Liver (tissue), 8 donors: ENCODE measurements at regions not wholly inside any gene's neighbourhood (a gene's known extent, or its start where the extent isn't known, plus 50 kb on each side); places are given as distances from the start of the nearest gene placed in this dataset.

Source experiments
- DNase-seq: peaks from one replicate; pipeline ENCODE4 v3.0.0-alpha.2; 2017; ENCODE audit warnings: low spot score
- H3K27ac ChIP-seq, 2 donors: one replicate each; pipeline ENCODE4 v1.7.0; 2013; ENCODE audit warnings: inconsistent platforms in 2 of 2, low read length in 2 of 2, control low read depth in 1 of 2, low read depth in 1 of 2, mild to moderate bottlenecking in 1 of 2
- H3K27me3 ChIP-seq, 4 donors: one replicate each; pipeline versions ENCODE4 v1.6.1 to v1.7.0; 2013; ENCODE audit warnings: low read length in 3 of 4, inconsistent platforms in 1 of 4, mild to moderate bottlenecking in 1 of 4, moderate library complexity in 1 of 4; ENCODE audit not compliant: control insufficient read depth in 4 of 4, insufficient read depth in 4 of 4
- H3K36me3 ChIP-seq, 4 donors: one replicate each; pipeline versions ENCODE4 v1.6.1 to v1.7.0; 2013; ENCODE audit warnings: low read length in 3 of 4, mild to moderate bottlenecking in 3 of 4, low read depth in 1 of 4, moderate library complexity in 1 of 4; ENCODE audit not compliant: control insufficient read depth in 4 of 4, insufficient read depth in 3 of 4
- H3K4me1 ChIP-seq, 4 donors: one replicate each; pipeline versions ENCODE4 v1.6.1 to v1.7.0; 2013; ENCODE audit warnings: low read length in 3 of 4, mild to moderate bottlenecking in 3 of 4, moderate library complexity in 1 of 4; ENCODE audit not compliant: control insufficient read depth in 4 of 4, insufficient read depth in 4 of 4
- H3K4me3 ChIP-seq, 3 donors: one replicate each; pipeline versions ENCODE4 v1.6.1 to v1.7.0; 2013; ENCODE audit warnings: low read length in 3 of 3, control low read depth in 1 of 3, low read depth in 1 of 3, mild to moderate bottlenecking in 1 of 3
- H3K9ac ChIP-seq, 2 donors: one replicate each; pipeline ENCODE4 v1.7.0; 2013; ENCODE audit warnings: low read length in 2 of 2, mild to moderate bottlenecking in 2 of 2, moderate library complexity in 2 of 2, control low read depth in 1 of 2, low read depth in 1 of 2
- H3K9me3 ChIP-seq, 4 donors: one replicate each; pipeline versions ENCODE4 v1.6.1 to v1.7.0; 2013; ENCODE audit warnings: low read length in 3 of 4; ENCODE audit not compliant: control insufficient read depth in 4 of 4
- CTCF ChIP-seq: fragments of 150-350 bp; IDR thresholded peaks from 2 replicates; pipeline ENCODE4 v1.5.1; 2017; ENCODE audit warnings: improper control_type of control experiment, low read depth, low read length; ENCODE audit not compliant: missing input control
- EGR1 ChIP-seq, 2 donors: IDR thresholded peaks; 2 replicates each; pipeline ENCODE4 v1.6.1; 2016 to 2018; ENCODE audit warnings: antibody characterized with exemption in 2 of 2, low read depth in 2 of 2
- FOXA1 ChIP-seq: IDR thresholded peaks from 2 replicates; pipeline ENCODE4 v1.6.1; 2016; ENCODE audit warnings: antibody characterized with exemption
- GABPA ChIP-seq, 2 donors: IDR thresholded peaks in 1 of 2; conservative IDR thresholded peaks in 1 of 2; 2 replicates each; pipeline ENCODE4 v1.6.1; 2016; ENCODE audit warnings: antibody characterized with exemption in 2 of 2, mild to moderate bottlenecking in 1 of 2, moderate library complexity in 1 of 2
- HNF4A ChIP-seq, 2 donors: conservative IDR thresholded peaks; 2 replicates each; pipeline ENCODE4 v1.6.1; 2016; ENCODE audit warnings: antibody characterized with exemption in 2 of 2, mild to moderate bottlenecking in 2 of 2
- HNF4G ChIP-seq: IDR thresholded peaks from 2 replicates; pipeline ENCODE4 v1.6.1; 2016; ENCODE audit warnings: antibody characterized with exemption
- JUND ChIP-seq, 2 donors: IDR thresholded peaks; 2 replicates each; pipeline ENCODE4 v1.6.1; 2016; ENCODE audit warnings: antibody characterized with exemption in 2 of 2
- RAD21 ChIP-seq, 2 donors: IDR thresholded peaks; 2 replicates each; pipeline ENCODE4 v1.6.1; 2016; ENCODE audit warnings: antibody characterized with exemption in 2 of 2, mild to moderate bottlenecking in 2 of 2
- TAF1 ChIP-seq: conservative IDR thresholded peaks from 2 replicates; pipeline ENCODE4 v1.6.1; 2016; ENCODE audit warnings: antibody characterized with exemption, mild to moderate bottlenecking
- WGBS: extraction: QIAGEN DNeasy Blood & Tissue Kit; methylation state at CpG from one replicate; pipeline ENCODE4 v1.1.7; 2013; 5-methylcytosine and 5-hydroxymethylcytosine counted together
- TF ChIP-seq, protein P1 (sequence below): IDR thresholded peaks from 2 replicates; pipeline ENCODE4 v1.6.1; 2016; ENCODE audit warnings: antibody characterized with exemption
- TF ChIP-seq, protein P2 (sequence below): IDR thresholded peaks from 2 replicates; pipeline ENCODE4 v1.6.1; 2016; ENCODE audit warnings: antibody characterized with exemption, mild to moderate bottlenecking
- TF ChIP-seq, protein P3 (sequence below): IDR thresholded peaks from 2 replicates; pipeline ENCODE4 v1.6.1; 2016; ENCODE audit warnings: antibody characterized with exemption
- donor health status: healthy.
- donor health status: healthy.
- donor health status: healthy.
- donor health status: healthy.
- donor health status: healthy.

GRCh38 chr12:76186131-76186906 lies 101.8 kb upstream of the NAP1L1 start:
- H3K9ac ChIP-seq, result no peak overlapping the region

GRCh38 chr12:76183459-76184186 lies 99.1 kb upstream of the NAP1L1 start:
- Histone ChIP-seq H3K4me3 (no peak overlapping the region), H3K27me3 (no peaks in the 10 kb centered on the region), H3K27ac (no peak overlapping the region), H3K36me3 (no peaks in the 10 kb centered on the region), H3K9ac (no peak overlapping the region), H3K4me1 (no peaks in the 10 kb centered on the region), H3K9me3 (no peaks in the 10 kb centered on the region)
- no peak for DNase-seq
- WGBS, result 66% methylated on average over 4 of the region's 4 CpGs
- TF ChIP-seq, protein P1, sequence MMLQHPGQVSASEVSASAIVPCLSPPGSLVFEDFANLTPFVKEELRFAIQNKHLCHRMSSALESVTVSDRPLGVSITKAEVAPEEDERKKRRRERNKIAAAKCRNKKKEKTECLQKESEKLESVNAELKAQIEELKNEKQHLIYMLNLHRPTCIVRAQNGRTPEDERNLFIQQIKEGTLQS, result no peak
- TF ChIP-seq HNF4A (conservative IDR thresholded peaks at IDR 0.05) (no peak), GABPA (IDR thresholded peaks at IDR 0.05 in 1 of 2, conservative IDR thresholded peaks at IDR 0.05 in 1 of 2) (no peak), HNF4G (no peak), FOXA1 (no peak), TAF1 (no peak), JUND (IDR thresholded peaks at IDR 0.05) (no peak), RAD21 (IDR thresholded peaks at IDR 0.05) (no peak), CTCF (no peak)
- TF ChIP-seq, protein P2, sequence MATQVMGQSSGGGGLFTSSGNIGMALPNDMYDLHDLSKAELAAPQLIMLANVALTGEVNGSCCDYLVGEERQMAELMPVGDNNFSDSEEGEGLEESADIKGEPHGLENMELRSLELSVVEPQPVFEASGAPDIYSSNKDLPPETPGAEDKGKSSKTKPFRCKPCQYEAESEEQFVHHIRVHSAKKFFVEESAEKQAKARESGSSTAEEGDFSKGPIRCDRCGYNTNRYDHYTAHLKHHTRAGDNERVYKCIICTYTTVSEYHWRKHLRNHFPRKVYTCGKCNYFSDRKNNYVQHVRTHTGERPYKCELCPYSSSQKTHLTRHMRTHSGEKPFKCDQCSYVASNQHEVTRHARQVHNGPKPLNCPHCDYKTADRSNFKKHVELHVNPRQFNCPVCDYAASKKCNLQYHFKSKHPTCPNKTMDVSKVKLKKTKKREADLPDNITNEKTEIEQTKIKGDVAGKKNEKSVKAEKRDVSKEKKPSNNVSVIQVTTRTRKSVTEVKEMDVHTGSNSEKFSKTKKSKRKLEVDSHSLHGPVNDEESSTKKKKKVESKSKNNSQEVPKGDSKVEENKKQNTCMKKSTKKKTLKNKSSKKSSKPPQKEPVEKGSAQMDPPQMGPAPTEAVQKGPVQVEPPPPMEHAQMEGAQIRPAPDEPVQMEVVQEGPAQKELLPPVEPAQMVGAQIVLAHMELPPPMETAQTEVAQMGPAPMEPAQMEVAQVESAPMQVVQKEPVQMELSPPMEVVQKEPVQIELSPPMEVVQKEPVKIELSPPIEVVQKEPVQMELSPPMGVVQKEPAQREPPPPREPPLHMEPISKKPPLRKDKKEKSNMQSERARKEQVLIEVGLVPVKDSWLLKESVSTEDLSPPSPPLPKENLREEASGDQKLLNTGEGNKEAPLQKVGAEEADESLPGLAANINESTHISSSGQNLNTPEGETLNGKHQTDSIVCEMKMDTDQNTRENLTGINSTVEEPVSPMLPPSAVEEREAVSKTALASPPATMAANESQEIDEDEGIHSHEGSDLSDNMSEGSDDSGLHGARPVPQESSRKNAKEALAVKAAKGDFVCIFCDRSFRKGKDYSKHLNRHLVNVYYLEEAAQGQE, result no peak

More at GRCh38 chr12:76186131-76186906, 101.8 kb upstream of the NAP1L1 start:
- no peaks in the 10 kb centered on the region for H3K27me3 ChIP-seq
- WGBS, result 77% methylated on average over 6 of the region's 6 CpGs
- no peak overlapping the region for H3K27ac ChIP-seq
- no peaks in the 10 kb centered on the region for H3K4me1 ChIP-seq
- H3K9me3 ChIP-seq, result no peaks in the 10 kb centered on the region
- DNase-seq, result no peak
- TF ChIP-seq, protein P3, sequence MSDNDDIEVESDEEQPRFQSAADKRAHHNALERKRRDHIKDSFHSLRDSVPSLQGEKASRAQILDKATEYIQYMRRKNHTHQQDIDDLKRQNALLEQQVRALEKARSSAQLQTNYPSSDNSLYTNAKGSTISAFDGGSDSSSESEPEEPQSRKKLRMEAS, result no peak
- TF ChIP-seq EGR1 (IDR thresholded peaks at IDR 0.05; ENCODE audit: low read depth in 2 of 2), result no peak
- TF ChIP-seq, protein P1, result no peak
- H3K36me3 ChIP-seq, result no peaks in the 10 kb centered on the region
- H3K4me3 ChIP-seq, result no peak overlapping the region
